Psoas muscle (tissue), 7 donors: ENCODE measurements at regions not wholly inside any gene's neighbourhood (a gene's known extent, or its start where the extent isn't known, plus 50 kb on each side); places are given as distances from the start of the nearest gene placed in this dataset.

Experiments used
- ATAC-seq, 4 donors: fragments of 200-7000 bp; cut with Tn5 transposase; one replicate each; pipeline ENCODE4 v1.9.1; 2020; ENCODE audit warnings: moderate library complexity in 3 of 4, mild to moderate bottlenecking in 2 of 4
- DNase-seq, 2 donors: peaks; one replicate each; pipeline ENCODE4 v3.0.0-alpha.2; 2020
- H3K27ac ChIP-seq: fragments of 200-600 bp; one replicate; pipeline ENCODE4 v1.8.0; 2022
- H3K27me3 ChIP-seq, 3 donors: fragments of 200-600 bp in 1 of 3; one replicate each; pipeline versions ENCODE4 v1.6.1 to v1.8.0; 2013 to 2022; ENCODE audit warnings: low read length in 2 of 3, mild to moderate bottlenecking in 2 of 3, moderate library complexity in 1 of 3; ENCODE audit not compliant: insufficient read depth in 3 of 3
- H3K36me3 ChIP-seq, 2 donors: fragments of 200-600 bp in 1 of 2; one replicate each; pipeline versions ENCODE4 v1.6.1 to v1.8.0; 2013 to 2022; ENCODE audit warnings: low read depth in 1 of 2, mild to moderate bottlenecking in 1 of 2, moderate library complexity in 1 of 2; ENCODE audit not compliant: insufficient read depth in 1 of 2
- H3K4me1 ChIP-seq: fragments of 200-600 bp; one replicate; pipeline ENCODE4 v1.8.0; 2022
- H3K4me3 ChIP-seq: fragments of 200-600 bp; one replicate; pipeline ENCODE4 v1.8.0; 2022; ENCODE audit warnings: mild to moderate bottlenecking
- H3K9me3 ChIP-seq: fragments of 200-600 bp; one replicate; pipeline ENCODE4 v1.8.0; 2022
- WGBS, 3 donors: extraction: QIAGEN DNeasy Blood & Tissue Kit; methylation state at CpG; one replicate each; pipeline versions ENCODE4 v1.1.6 to v1.1.7; 2013; 5-methylcytosine and 5-hydroxymethylcytosine counted together
- intact Hi-C, 2 donors: fragments of 100-400 bp; cut with DNase I; formaldehyde crosslinking; loops; one replicate each; pipeline versions ENCODE4 v1.11.0 to v1.14.2; 2022
- TF ChIP-seq, protein P1 (sequence below): fragments of 200-600 bp; IDR thresholded peaks from one replicate; pipeline ENCODE4 v1.8.0; 2022; ENCODE audit warnings: antibody characterized with exemption
- donor health status: healthy with polysubstance abuse.
- donor health status: DM: no; HTN: no; CAD: no; lungs with moderate emphysema.
- donor health status: Bipolar disorder and iron deficiency.
- donor health status: healthy.
- donor health status: DM: yes; HTN: yes; CAD: no.
- donor health status: DM: no; HTN: no; CAD: no.
- donor health status: DM: yes; HTN: yes; CAD: no.

DNA sequence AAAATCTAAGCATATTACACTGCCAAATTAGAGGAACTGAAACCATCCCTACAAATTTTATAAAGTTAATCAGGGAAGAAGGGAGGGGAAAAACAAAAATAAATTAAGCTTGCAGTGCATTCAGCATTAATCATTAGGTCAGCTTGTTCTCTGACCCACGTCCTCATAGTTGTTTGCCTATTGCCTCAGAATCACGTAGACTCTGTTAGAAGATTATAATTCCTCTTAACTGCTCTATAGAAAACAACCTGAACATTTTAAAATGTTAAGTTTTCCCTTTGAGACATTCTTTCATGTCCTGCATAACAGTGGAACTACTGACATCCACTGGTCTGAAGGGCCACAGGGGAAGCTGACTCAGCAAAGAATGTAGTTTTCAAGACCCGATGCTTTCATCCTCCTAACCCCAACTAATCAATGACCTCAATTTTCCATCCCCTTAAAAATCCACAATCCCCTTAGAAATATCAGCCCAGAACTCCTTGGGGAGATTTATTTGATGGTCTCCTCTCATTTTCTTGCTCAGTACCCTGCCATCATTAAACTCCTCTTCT lies 112.4 kb downstream of the FBXO4 start:
- DNase-seq: no peak
- 53 to 58% (median 55%) methylated on average over 3 of the region's 3 CpGs for WGBS, 3 donors
- no peaks in the 10 kb centered on the region for H3K27me3 ChIP-seq
- H3K9me3 ChIP-seq: no peaks in the 10 kb centered on the region
- ATAC-seq: no peak
- no peaks in the 10 kb centered on the region for H3K36me3 ChIP-seq
- intact Hi-C loops: no loop called here
- no peaks in the 10 kb centered on the region for H3K4me1 ChIP-seq
- no peak overlapping the region for H3K4me3 ChIP-seq
- TF ChIP-seq, protein P1, sequence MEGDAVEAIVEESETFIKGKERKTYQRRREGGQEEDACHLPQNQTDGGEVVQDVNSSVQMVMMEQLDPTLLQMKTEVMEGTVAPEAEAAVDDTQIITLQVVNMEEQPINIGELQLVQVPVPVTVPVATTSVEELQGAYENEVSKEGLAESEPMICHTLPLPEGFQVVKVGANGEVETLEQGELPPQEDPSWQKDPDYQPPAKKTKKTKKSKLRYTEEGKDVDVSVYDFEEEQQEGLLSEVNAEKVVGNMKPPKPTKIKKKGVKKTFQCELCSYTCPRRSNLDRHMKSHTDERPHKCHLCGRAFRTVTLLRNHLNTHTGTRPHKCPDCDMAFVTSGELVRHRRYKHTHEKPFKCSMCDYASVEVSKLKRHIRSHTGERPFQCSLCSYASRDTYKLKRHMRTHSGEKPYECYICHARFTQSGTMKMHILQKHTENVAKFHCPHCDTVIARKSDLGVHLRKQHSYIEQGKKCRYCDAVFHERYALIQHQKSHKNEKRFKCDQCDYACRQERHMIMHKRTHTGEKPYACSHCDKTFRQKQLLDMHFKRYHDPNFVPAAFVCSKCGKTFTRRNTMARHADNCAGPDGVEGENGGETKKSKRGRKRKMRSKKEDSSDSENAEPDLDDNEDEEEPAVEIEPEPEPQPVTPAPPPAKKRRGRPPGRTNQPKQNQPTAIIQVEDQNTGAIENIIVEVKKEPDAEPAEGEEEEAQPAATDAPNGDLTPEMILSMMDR: no peak
- H3K27ac ChIP-seq: no peak overlapping the region

DNA sequence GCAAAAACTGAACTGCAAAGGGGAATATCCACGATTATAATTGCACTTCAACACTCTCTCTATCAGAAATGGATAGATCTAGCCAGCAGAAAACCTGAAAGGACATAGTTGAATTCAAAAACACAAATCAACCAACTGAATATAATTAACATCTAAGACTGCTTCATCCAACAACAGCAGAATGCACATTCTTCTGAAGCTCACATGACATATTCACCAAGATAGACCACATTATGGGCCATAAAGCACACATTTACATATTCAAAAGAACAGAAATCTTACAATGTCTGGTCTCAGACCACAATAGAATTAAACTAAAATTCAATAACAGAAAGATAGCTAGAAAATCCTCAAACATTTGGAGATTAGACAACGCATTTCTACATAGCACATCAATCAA lies 118.3 kb downstream of the FBXO4 start:
- H3K36me3 ChIP-seq: no peaks in the 10 kb centered on the region
- no peak for DNase-seq
- TF ChIP-seq, protein P1: no peak
- 83 to 89% (median 87%) methylated on average over 2 of the region's 2 CpGs for WGBS, 3 donors
- no peak overlapping the region for H3K4me3 ChIP-seq
- no peaks in the 10 kb centered on the region for H3K27me3 ChIP-seq
- H3K4me1 ChIP-seq: no peaks in the 10 kb centered on the region
- no peak for ATAC-seq
- no peaks in the 10 kb centered on the region for H3K9me3 ChIP-seq
- H3K27ac ChIP-seq: no peak overlapping the region
- intact Hi-C loops: no loop called here

DNA sequence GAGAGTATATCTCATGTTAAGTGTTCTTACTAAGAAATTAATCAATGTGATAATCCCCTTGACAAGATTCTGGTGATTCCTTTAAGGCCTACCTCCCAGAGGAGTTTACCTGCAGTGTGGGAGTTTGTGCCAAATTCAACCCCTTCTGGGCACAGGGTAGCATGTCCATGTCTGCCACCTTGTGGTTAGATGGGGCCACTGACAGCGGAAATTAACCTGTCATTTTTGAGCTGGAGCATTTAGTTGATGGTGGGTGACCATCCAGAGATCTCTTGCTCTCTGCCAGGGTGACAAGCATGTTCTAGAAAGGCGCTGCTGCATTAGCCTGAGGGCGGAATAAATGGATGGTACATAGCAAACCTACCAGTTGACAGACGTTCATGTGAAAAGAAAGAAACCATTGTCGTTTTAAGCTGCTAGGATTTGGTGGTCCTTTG lies 132.2 kb downstream of the FBXO4 start:
- H3K27me3 ChIP-seq: no peaks in the 10 kb centered on the region
- no peak overlapping the region for H3K4me3 ChIP-seq
- TF ChIP-seq, protein P1: peak; percentile 60
- WGBS, 3 donors: 23 to 29% (median 24%) methylated on average over 5 of the region's 5 CpGs
- DNase-seq (no peak), ATAC-seq (peak in 3 of 4 donors; percentile 39 to 62 (median 50))
- H3K9me3 ChIP-seq: no peaks in the 10 kb centered on the region
- no peak overlapping the region for H3K27ac ChIP-seq
- H3K4me1 ChIP-seq: no peaks in the 10 kb centered on the region
- intact Hi-C loops: loop anchor here (2.0 to 5.0 kb wide), 2 partner anchors 200 kb away; no protein-coding TSS in a partner anchor
- H3K36me3 ChIP-seq: no peaks in the 10 kb centered on the region

DNA sequence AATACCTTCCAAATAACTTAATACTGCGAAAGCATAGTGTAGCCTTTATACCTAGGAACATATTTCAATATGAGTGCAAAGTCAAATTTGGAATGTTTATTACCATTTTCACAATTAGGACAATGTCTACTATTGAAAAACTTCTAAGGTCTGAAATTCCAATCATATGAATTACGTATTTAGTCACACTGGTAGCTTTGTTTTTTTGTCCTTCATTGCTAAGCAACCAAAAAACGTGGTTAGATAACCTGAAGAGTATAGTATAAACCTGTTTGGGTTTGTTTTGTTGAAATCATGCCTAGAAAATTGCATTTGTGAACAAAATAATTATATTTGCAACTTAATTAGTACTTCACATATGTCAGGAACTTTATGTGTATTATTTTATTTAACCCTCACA lies 134.2 kb downstream of the FBXO4 start:
- H3K36me3 ChIP-seq: no peaks in the 10 kb centered on the region
- ATAC-seq: no peak
- no peak overlapping the region for H3K4me3 ChIP-seq
- H3K9me3 ChIP-seq: no peaks in the 10 kb centered on the region
- H3K27me3 ChIP-seq: no peaks in the 10 kb centered on the region
- 54 to 68% (median 67%) methylated on average over 3 of the region's 3 CpGs for WGBS, 3 donors
- intact Hi-C loops: loop anchor here in 1 of 2 donors (5.0 kb wide), 1 partner anchor 202 kb away; no protein-coding TSS in a partner anchor
- DNase-seq: no peak
- no peak overlapping the region for H3K27ac ChIP-seq
- TF ChIP-seq, protein P1: no peak
- H3K4me1 ChIP-seq: no peaks in the 10 kb centered on the region
